CD8-positive, alpha-beta memory T cell (primary cell): ENCODE measurements at regions not wholly inside any gene's neighbourhood (a gene's known extent, or its start where the extent isn't known, plus 50 kb on each side); places are given as distances from the start of the nearest gene placed in this dataset.
"Not testable (repeated sequence)": the region's sequence is repeated elsewhere in the genome, so short reads cannot be mapped to it uniquely, and the experiment has no call there.

Experiments used
- CTCF ChIA-PET: fragments of 350-600 bp; sonication (Branson Sonifier 250); formaldehyde crosslinking; loops from one replicate; lab custom pipeline; 2021; ENCODE audit warnings: antibody characterized with exemption; lab: Charles Lee
- POLR2A ChIA-PET: fragments of 350-600 bp; sonication (Branson Sonifier 250); formaldehyde crosslinking; loops from one replicate; lab custom pipeline; 2021; ENCODE audit warnings: antibody characterized with exemption; lab: Charles Lee
- DNase-seq, 5 donors: peaks; one replicate each; pipeline versions ENCODE4 v3.0.0 to v3.0.0-alpha.2; 2020 to 2022; ENCODE audit warnings: mixed read lengths in 1 of 5
- H3K27ac ChIP-seq: one replicate; pipeline ENCODE4 v1.7.0; 2013; ENCODE audit warnings: low read depth, mild to moderate bottlenecking, low read length, moderate library complexity
- H3K27me3 ChIP-seq: 2 replicates; pipeline ENCODE4 v1.7.0; 2013; ENCODE audit warnings: low read length, mild to moderate bottlenecking; ENCODE audit not compliant: insufficient read depth, poor library complexity, severe bottlenecking
- H3K36me3 ChIP-seq: 2 replicates; pipeline ENCODE4 v1.7.0; 2013; ENCODE audit warnings: mild to moderate bottlenecking, low read length, moderate library complexity; ENCODE audit not compliant: insufficient read depth
- H3K4me1 ChIP-seq: 2 replicates; pipeline ENCODE4 v1.7.0; 2013; ENCODE audit warnings: mild to moderate bottlenecking, low read length, moderate library complexity; ENCODE audit not compliant: insufficient read depth
- H3K4me3 ChIP-seq: 2 replicates; pipeline ENCODE4 v1.7.0; 2013; ENCODE audit warnings: mild to moderate bottlenecking, low read length
- H3K9me3 ChIP-seq: 2 replicates; pipeline ENCODE4 v1.7.0; 2013; ENCODE audit warnings: mild to moderate bottlenecking, low read length
- H3K27ac Mint-ChIP-seq, 8 donors: one replicate each; pipeline ENCODE4 v1.8.0; 2020 to 2021; ENCODE audit warnings: mixed read lengths in 8 of 8, mild to moderate bottlenecking in 6 of 8, inconsistent platforms in 3 of 8, moderate library complexity in 3 of 8
- H3K27me3 Mint-ChIP-seq, 2 donors: one replicate each; pipeline ENCODE4 v1.8.0; 2020 to 2021; ENCODE audit warnings: mixed read lengths in 2 of 2, mild to moderate bottlenecking in 1 of 2, moderate library complexity in 1 of 2
- H3K36me3 Mint-ChIP-seq, 3 donors: one replicate each; pipeline ENCODE4 v1.8.0; 2020 to 2021; ENCODE audit warnings: mixed read lengths in 3 of 3, inconsistent platforms in 1 of 3, mild to moderate bottlenecking in 1 of 3
- H3K4me1 Mint-ChIP-seq, 3 donors: one replicate each; pipeline ENCODE4 v1.8.0; 2020 to 2021; ENCODE audit warnings: mixed read lengths in 3 of 3, inconsistent platforms in 1 of 3, mild to moderate bottlenecking in 1 of 3
- H3K4me3 Mint-ChIP-seq, 7 donors: one replicate each; pipeline ENCODE4 v1.8.0; 2020 to 2021; ENCODE audit warnings: mixed read lengths in 7 of 7, mild to moderate bottlenecking in 6 of 7, moderate library complexity in 4 of 7, inconsistent platforms in 2 of 7
- H3K9me3 Mint-ChIP-seq, 5 donors: one replicate each; pipeline ENCODE4 v1.8.0; 2020 to 2022; ENCODE audit warnings: mixed read lengths in 5 of 5, mild to moderate bottlenecking in 3 of 5, moderate library complexity in 2 of 5, inconsistent platforms in 1 of 5

DNA sequence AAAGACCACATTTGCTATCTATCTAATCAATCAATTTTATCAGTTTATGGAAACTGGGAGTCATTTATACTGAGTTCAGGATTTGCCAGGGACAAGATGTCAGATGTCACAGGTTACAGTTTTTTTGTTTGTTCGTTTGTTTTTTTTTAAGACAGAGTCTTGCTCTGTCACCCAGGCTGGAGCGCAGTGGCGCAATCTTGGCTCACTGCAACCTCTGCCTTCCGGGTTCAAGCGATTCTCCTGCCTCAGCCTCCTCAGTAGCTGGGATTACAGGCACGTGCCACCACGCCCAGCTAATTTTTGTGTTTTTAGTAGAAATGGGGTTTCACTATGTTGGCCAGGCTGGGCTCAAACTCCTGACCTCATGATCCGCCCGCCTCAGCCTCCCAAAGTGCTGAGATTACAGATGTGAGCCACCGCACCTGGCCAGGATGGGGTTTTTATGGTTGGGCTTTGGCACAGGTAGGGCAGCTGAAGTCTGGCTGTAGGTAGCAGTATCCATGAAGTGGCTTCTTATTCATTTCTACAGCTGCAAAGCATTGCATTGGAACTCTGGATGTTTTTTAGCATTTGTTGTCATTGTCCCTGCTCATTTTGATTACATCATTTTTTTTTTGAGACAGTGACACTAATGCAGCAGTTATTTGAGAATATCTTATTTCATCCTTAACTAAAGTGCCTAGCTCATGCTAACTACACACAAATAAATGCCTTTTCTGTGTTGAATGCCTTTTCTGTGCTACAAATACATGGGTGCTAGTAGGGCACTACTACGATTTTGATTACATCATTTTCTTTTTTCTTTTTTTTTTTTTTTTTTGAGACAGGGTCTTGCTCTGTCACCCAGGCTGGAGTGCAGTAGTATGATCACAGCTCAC, 96.2 kb downstream of the HAUS1 start:
- POLR2A ChIA-PET, H3K27me3 Mint-ChIP-seq, H3K4me3 ChIP-seq, H3K36me3 ChIP-seq, H3K27ac ChIP-seq, H3K9me3 ChIP-seq, DNase-seq, H3K27me3 ChIP-seq, H3K9me3 Mint-ChIP-seq: not testable (repeated sequence)
- peaks cover 65 to 84% (median 84%) of the 10 kb centered on the region in 3 donors for H3K4me1 Mint-ChIP-seq
- H3K4me1 ChIP-seq = peaks cover 38% of the 10 kb centered on the region
- CTCF ChIA-PET = interaction anchor here (1.4 to 1.9 kb wide), 3 partner anchors 8 to 27 kb away, joined by 3 to 7 read pairs (median 5); a partner anchor contains a TSS
- peaks cover 0 to 27% (median 15%) of the 10 kb centered on the region in 3 donors for H3K36me3 Mint-ChIP-seq
- peak overlapping the region in 2 of 7 donors; percentile 32 to 74 for H3K4me3 Mint-ChIP-seq
- H3K27ac Mint-ChIP-seq = peak overlapping the region in 5 of 8 donors; percentile 15 to 96 (median 77)

- CTCF ChIA-PET = no interaction called here
- POLR2A ChIA-PET = no interaction called here
- peaks cover 0 to 17% (median 2%) of the 10 kb centered on the region in 3 donors for H3K36me3 Mint-ChIP-seq
- Histone ChIP-seq H3K4me1 (peaks cover 40% of the 10 kb centered on the region), H3K9me3 (no peaks in the 10 kb centered on the region), H3K36me3 (no peaks in the 10 kb centered on the region), H3K27me3 (no peaks in the 10 kb centered on the region), H3K27ac (no peak overlapping the region), H3K4me3 (no peak overlapping the region)
- H3K27me3 Mint-ChIP-seq = no peaks in the 10 kb centered on the region
- H3K4me3 Mint-ChIP-seq = peak overlapping the region in 1 of 7 donors; percentile 19
- peak overlapping the region in 5 of 8 donors; percentile 4 to 60 (median 15) for H3K27ac Mint-ChIP-seq
- H3K9me3 Mint-ChIP-seq = no peaks in the 10 kb centered on the region
- no peak for DNase-seq
- peaks cover 71 to 94% (median 91%) of the 10 kb centered on the region in 3 donors for H3K4me1 Mint-ChIP-seq
Measured at GRCh38 chr18:46204143-46204542, 100.0 kb downstream of the HAUS1 start.

DNA sequence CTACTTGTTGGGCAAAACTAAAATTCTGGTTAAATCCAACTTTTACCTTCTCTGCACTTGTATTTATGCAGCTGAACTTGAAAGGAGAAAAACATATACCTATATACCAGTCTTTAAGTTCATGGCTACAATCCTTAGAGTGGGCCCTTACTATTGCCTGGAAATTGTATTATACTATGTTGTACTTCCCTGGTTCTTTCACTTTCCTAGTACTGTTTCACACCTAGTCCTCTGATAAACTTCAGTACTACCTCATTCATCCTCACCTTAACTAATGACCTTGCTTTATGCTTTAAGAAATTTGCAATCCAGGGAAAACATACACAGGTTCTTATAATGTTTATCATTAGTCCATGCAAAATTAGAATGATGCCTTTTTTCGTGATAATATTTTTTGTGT, 103.8 kb downstream of the HAUS1 start:
- Mint-ChIP-seq H3K4me1 (peaks cover 76 to 94% (median 90%) of the 10 kb centered on the region in 3 donors), H3K27ac (peak overlapping the region in 5 of 8 donors; percentile 13 to 71 (median 42)), H3K36me3 (peaks cover 0 to 15% (median 3%) of the 10 kb centered on the region in 3 donors), H3K9me3 (no peaks in the 10 kb centered on the region), H3K4me3 (peak overlapping the region in 1 of 7 donors; percentile 29), H3K27me3 (peaks cover 0 to 2% of the 10 kb centered on the region in 2 donors)
- POLR2A ChIA-PET = no interaction called here
- peaks cover 42% of the 10 kb centered on the region for H3K4me1 ChIP-seq
- H3K9me3 ChIP-seq = no peaks in the 10 kb centered on the region
- H3K4me3 ChIP-seq = no peak overlapping the region
- no peaks in the 10 kb centered on the region for H3K36me3 ChIP-seq
- no peaks in the 10 kb centered on the region for H3K27me3 ChIP-seq
- no peak overlapping the region for H3K27ac ChIP-seq
- no peak for DNase-seq
- CTCF ChIA-PET = interaction anchor here (1.8 kb wide), 1 partner anchor 9 kb away, joined by 5 read pairs; no protein-coding TSS in a partner anchor

DNA sequence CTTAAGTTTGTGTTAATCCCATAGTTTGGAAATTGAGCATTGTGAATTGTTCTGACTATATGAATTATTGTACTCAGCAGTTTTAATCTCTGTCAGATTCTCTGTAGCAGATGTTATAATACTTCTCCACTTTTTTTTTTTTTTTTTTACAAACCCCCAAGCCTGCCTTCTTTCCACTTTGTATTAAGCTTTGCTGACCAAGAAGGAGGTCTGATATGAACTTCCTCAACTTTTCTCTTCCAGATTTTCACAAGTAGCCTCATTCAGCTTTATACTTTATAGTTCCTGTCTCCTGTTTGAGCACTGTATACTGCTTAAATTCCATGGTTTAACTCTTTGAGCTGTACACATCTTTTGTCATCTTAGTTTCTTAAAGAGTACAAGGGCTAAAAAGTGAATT, 105.0 kb downstream of the HAUS1 start:
- Histone ChIP-seq H3K4me1 (peaks cover 34% of the 10 kb centered on the region), H3K27me3 (no peaks in the 10 kb centered on the region), H3K4me3 (no peak overlapping the region), H3K36me3 (no peaks in the 10 kb centered on the region), H3K27ac (no peak overlapping the region), H3K9me3 (no peaks in the 10 kb centered on the region)
- Mint-ChIP-seq H3K36me3 (peaks cover 0 to 15% (median 3%) of the 10 kb centered on the region in 3 donors), H3K4me1 (peaks cover 72 to 91% (median 88%) of the 10 kb centered on the region in 3 donors), H3K4me3 (no peak overlapping the region), H3K9me3 (no peaks in the 10 kb centered on the region), H3K27me3 (peaks cover 0 to 2% of the 10 kb centered on the region in 2 donors), H3K27ac (peak overlapping the region in 5 of 8 donors; percentile 34 to 52 (median 48))
- no peak for DNase-seq
- ChIA-PET CTCF (interaction anchor here (0.7 to 1.8 kb wide), 3 partner anchors 10 to 35 kb away, joined by 3 to 5 read pairs (median 3); a partner anchor contains a TSS), POLR2A (no interaction called here)

GRCh38 chr18:46211816-46212215, 107.6 kb downstream of the HAUS1 start:
- H3K27ac Mint-ChIP-seq = peak overlapping the region; percentile 22 to 95 (median 73)
- Histone ChIP-seq H3K27me3 (no peaks in the 10 kb centered on the region), H3K4me3 (no peak overlapping the region), H3K36me3 (no peaks in the 10 kb centered on the region), H3K9me3 (no peaks in the 10 kb centered on the region), H3K4me1 (peaks cover 29% of the 10 kb centered on the region), H3K27ac (no peak overlapping the region)
- H3K4me1 Mint-ChIP-seq = peaks cover 67 to 91% (median 87%) of the 10 kb centered on the region in 3 donors
- H3K9me3 Mint-ChIP-seq = no peaks in the 10 kb centered on the region
- peaks cover 0 to 2% of the 10 kb centered on the region in 2 donors for H3K27me3 Mint-ChIP-seq
- DNase-seq = peak in 2 of 5 donors; percentile 9 to 13
- POLR2A ChIA-PET = interaction anchor here (0.6 to 0.9 kb wide), 2 partner anchors 9 to 133 kb away, joined by 3 to 6 read pairs; no protein-coding TSS in a partner anchor
- CTCF ChIA-PET = interaction anchor here (1.3 to 2.3 kb wide), 3 partner anchors 12 to 63 kb away, joined by 3 to 21 read pairs (median 4); a partner anchor contains a TSS
- peak overlapping the region in 6 of 7 donors; percentile 38 to 56 (median 50) for H3K4me3 Mint-ChIP-seq
- peaks cover 0 to 23% (median 11%) of the 10 kb centered on the region in 3 donors for H3K36me3 Mint-ChIP-seq

DNA sequence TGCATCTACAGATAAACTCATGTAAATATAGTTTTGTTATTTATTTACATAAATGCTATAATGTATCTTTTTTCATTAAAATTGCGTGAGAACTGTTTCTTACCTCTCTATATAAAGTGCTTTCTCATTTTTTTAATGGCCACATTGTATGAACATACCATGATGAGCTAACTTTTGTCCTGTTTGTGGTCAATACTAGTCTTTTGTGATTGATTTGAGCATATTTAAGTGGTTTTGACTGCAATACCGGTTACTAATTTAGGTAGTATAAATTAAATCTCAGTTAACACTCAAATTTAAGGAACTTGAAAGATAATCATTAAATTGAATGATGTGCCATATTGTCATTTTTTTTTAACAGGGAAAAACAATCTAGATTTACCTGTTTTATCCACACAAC, 108.2 kb downstream of the HAUS1 start:
- H3K9me3 ChIP-seq = no peaks in the 10 kb centered on the region
- CTCF ChIA-PET = interaction anchor here (0.8 to 2.3 kb wide), 4 partner anchors 12 to 64 kb away, joined by 3 to 21 read pairs (median 4); a partner anchor contains a TSS
- H3K27me3 Mint-ChIP-seq = peaks cover 0 to 2% of the 10 kb centered on the region in 2 donors
- H3K27ac ChIP-seq = no peak overlapping the region
- H3K27me3 ChIP-seq = no peaks in the 10 kb centered on the region
- peak overlapping the region in 6 of 8 donors; percentile 22 to 85 (median 73) for H3K27ac Mint-ChIP-seq
- H3K36me3 ChIP-seq = peaks cover 4% of the 10 kb centered on the region
- DNase-seq = no peak
- no peaks in the 10 kb centered on the region for H3K9me3 Mint-ChIP-seq
- POLR2A ChIA-PET = interaction anchor here (0.9 kb wide), 1 partner anchor 8 kb away, joined by 6 read pairs; no protein-coding TSS in a partner anchor
- peaks cover 28% of the 10 kb centered on the region for H3K4me1 ChIP-seq
- H3K36me3 Mint-ChIP-seq = peaks cover 4 to 29% (median 14%) of the 10 kb centered on the region in 3 donors
- peaks cover 73 to 95% (median 90%) of the 10 kb centered on the region in 3 donors for H3K4me1 Mint-ChIP-seq
- peak overlapping the region in 3 of 7 donors; percentile 1 to 51 (median 50) for H3K4me3 Mint-ChIP-seq
- H3K4me3 ChIP-seq = no peak overlapping the region

DNA sequence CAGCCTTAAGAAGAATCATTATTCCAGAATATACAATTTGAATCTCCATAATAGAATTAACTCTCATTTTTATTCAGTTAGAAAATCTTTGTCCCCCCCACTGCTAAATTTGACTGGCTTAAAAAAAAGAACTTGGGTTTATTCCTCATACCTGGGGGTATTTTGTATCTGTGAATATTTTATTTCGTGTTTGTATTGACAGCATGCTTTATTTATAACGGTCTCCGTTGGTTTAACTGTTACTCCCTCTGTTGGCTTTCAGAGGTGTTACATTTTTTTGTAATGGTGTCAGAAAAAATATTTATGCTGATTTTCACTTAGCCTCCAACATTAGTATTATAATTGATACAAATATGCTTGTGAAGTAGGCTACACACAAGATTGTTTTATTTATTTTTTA, 109.1 kb downstream of the HAUS1 start:
- Histone ChIP-seq H3K27me3 (no peaks in the 10 kb centered on the region), H3K9me3 (no peaks in the 10 kb centered on the region), H3K4me3 (no peak overlapping the region), H3K27ac (no peak overlapping the region), H3K36me3 (peaks cover 5% of the 10 kb centered on the region), H3K4me1 (peaks cover 25% of the 10 kb centered on the region)
- peaks cover 0 to 2% of the 10 kb centered on the region in 2 donors for H3K27me3 Mint-ChIP-seq
- H3K27ac Mint-ChIP-seq = peak overlapping the region in 4 of 8 donors; percentile 37 to 64 (median 55)
- DNase-seq = peak in 2 of 5 donors; percentile 32 to 33
- H3K9me3 Mint-ChIP-seq = no peaks in the 10 kb centered on the region
- H3K4me3 Mint-ChIP-seq = peak overlapping the region in 4 of 7 donors; percentile 7 to 68 (median 25)
- peaks cover 72 to 95% (median 90%) of the 10 kb centered on the region in 3 donors for H3K4me1 Mint-ChIP-seq
- peaks cover 4 to 33% (median 14%) of the 10 kb centered on the region in 3 donors for H3K36me3 Mint-ChIP-seq
- POLR2A ChIA-PET = no interaction called here
- CTCF ChIA-PET = interaction anchor here (0.8 to 2.3 kb wide), 3 partner anchors 40 to 65 kb away, joined by 3 to 21 read pairs (median 6); a partner anchor contains a TSS
